A549 (cell line): ENCODE measurements at regions not wholly inside any gene's neighbourhood (a gene's known extent, or its start where the extent isn't known, plus 50 kb on each side); places are given as distances from the start of the nearest gene placed in this dataset.

Experiments
- ATAC-seq, 2 experiments: fragments of 200-7000 bp in 1 of 2; fragments of >200 bp in 1 of 2; cut with Nextera tagmentation in 1 of 2; cut with Tn5 transposase in 1 of 2; 3 replicates each; pipeline versions ENCODE4 v1.8.0 to v1.9.1; 2018 to 2020; ENCODE audit warnings: mild to moderate bottlenecking in 1 of 2, moderate library complexity in 1 of 2
- CTCF ChIA-PET: fragments of 300-600 bp; sonication (Branson Sonifier 250); formaldehyde crosslinking; extraction: SDS; loops from one replicate; lab custom pipeline; 2021; ENCODE audit warnings: antibody characterized with exemption, inconsistent platforms; lab: Yijun Ruan, JAX
- POLR2A ChIA-PET: fragments of 350-600 bp; formaldehyde crosslinking; extraction: SDS; loops from one replicate; lab custom pipeline; 2021; ENCODE audit warnings: antibody characterized with exemption, inconsistent platforms; lab: Yijun Ruan, JAX
- DNase-seq, 2 experiments: peaks; one replicate each; pipeline versions ENCODE4 v3.0.0 to v3.0.0-alpha.2; 2011 to 2016; ENCODE audit warnings: low read depth in 1 of 2, low spot score in 1 of 2
- FAIRE-seq: peaks from 2 replicates; lab custom pipeline; 2011; peaks lifted over from hg19 to GRCh38; lab: Jason Lieb, UNC
- H3K27ac ChIP-seq, 2 experiments: fragments of >200 bp; sonication (Bioruptor Twin); formaldehyde crosslinking; 3 replicates each; pipeline ENCODE4 v1.5.1; 2016 to 2017
- H3K4me1 ChIP-seq: fragments of >200 bp; sonication (Bioruptor Twin); formaldehyde crosslinking; 3 replicates; pipeline ENCODE4 v1.6.1; 2016
- H3K4me2 ChIP-seq: fragments of >200 bp; sonication (Bioruptor Twin); formaldehyde crosslinking; 3 replicates; pipeline ENCODE4 v1.6.1; 2016
- H3K4me3 ChIP-seq: fragments of >200 bp; sonication (Bioruptor Twin); formaldehyde crosslinking; 3 replicates; pipeline ENCODE4 v1.5.1; 2016
- H3K9me3 ChIP-seq: fragments of >200 bp; sonication (Bioruptor Twin); formaldehyde crosslinking; 3 replicates; pipeline ENCODE4 v1.6.1; 2016
- RAD21 ChIP-seq, 2 experiments: fragments of >200 bp in 1 of 2; sonication (Bioruptor Twin) in 1 of 2; formaldehyde crosslinking in 1 of 2; IDR thresholded peaks in 1 of 2; conservative IDR thresholded peaks in 1 of 2; 2 replicates in 1 of 2; 3 replicates in 1 of 2; pipeline ENCODE4 v1.6.1; 2012 to 2018; ENCODE audit warnings: inconsistent platforms in 1 of 2
- TFCP2L1 ChIP-seq: fragments of 250-450 bp; sonication (Bioruptor Pico); IDR thresholded peaks from 2 replicates; pipeline ENCODE4 v1.5.0; 2021; ENCODE audit warnings: mild to moderate bottlenecking
- USF2 ChIP-seq: fragments of 450-650 bp; IDR thresholded peaks from 2 replicates; pipeline ENCODE4 v1.6.1; 2014; ENCODE audit warnings: antibody characterized with exemption
- WGBS: methylation state at CpG from one replicate; pipeline ENCODE4 v1.1.6; 2017; ENCODE audit errors: missing lambda C conversion rate; 5-methylcytosine and 5-hydroxymethylcytosine counted together

- ATAC-seq = no peak
- no peak overlapping the region for H3K27ac ChIP-seq
- no peak for FAIRE-seq
- no peak overlapping the region for H3K4me3 ChIP-seq
- no peaks in the 10 kb centered on the region for H3K4me1 ChIP-seq
- ChIA-PET CTCF (interaction anchor here (1.2 kb wide), 1 partner anchor 292 kb away, joined by 3 read pairs; no protein-coding TSS in a partner anchor), POLR2A (no interaction called here)
- TF ChIP-seq RAD21 (conservative IDR thresholded peaks at IDR 0.05 in 1 of 2, IDR thresholded peaks at IDR 0.05 in 1 of 2) = no peak
- no peak for TF ChIP-seq USF2
- no peak for TF ChIP-seq TFCP2L1 (CRISPR knock-in tag)
- no peak overlapping the region for H3K4me2 ChIP-seq
- WGBS = 38% methylated on average over 1 of the region's 1 CpG
- no peak for DNase-seq
- H3K9me3 ChIP-seq = no peaks in the 10 kb centered on the region
Observed at GRCh38 chr6:112002307-112002706, 51.6 kb upstream of the CCN6 start.
